Epithelial cell of prostate (primary cell): ENCODE measurements at regions not wholly inside any gene's neighbourhood (a gene's known extent, or its start where the extent isn't known, plus 50 kb on each side); places are given as distances from the start of the nearest gene placed in this dataset.
A peak's percentile ranks its signal among the peaks of the same experiment; 100 is the strongest.
"Not testable (repeated sequence)": the region's sequence is repeated elsewhere in the genome, so short reads cannot be mapped to it uniquely, and the experiment has no call there.

Source experiments
- DNase-seq: peaks from one replicate; pipeline ENCODE4 v3.0.0-alpha.2; 2011; ENCODE audit warnings: low read depth, low spot score
- H3K27ac ChIP-seq: fragments of 450-650 bp; 2 replicates; pipeline ENCODE4 v1.5.1; 2017; ENCODE audit warnings: mild to moderate bottlenecking

- DNase-seq: no peak
- H3K27ac ChIP-seq: no peak overlapping the region
Measured at GRCh38 chr13:103941506-103942140, 875.4 kb upstream of the SLC10A2 start.

GRCh38 chr13:103935117-103935516 is 868.9 kb upstream of the SLC10A2 start:
- H3K27ac ChIP-seq: no peak overlapping the region
- no peak for DNase-seq

GRCh38 chr13:103931885-103932284 is 865.7 kb upstream of the SLC10A2 start:
- no peak overlapping the region for H3K27ac ChIP-seq
- DNase-seq: no peak

GRCh38 chr13:103931331-103931845 is 865.2 kb upstream of the SLC10A2 start:
- DNase-seq: no peak

GRCh38 chr13:103926118-103926517 is 859.9 kb upstream of the SLC10A2 start:
- no peak for DNase-seq
- H3K27ac ChIP-seq: no peak overlapping the region

More at GRCh38 chr13:103931331-103931845, 865.2 kb upstream of the SLC10A2 start:
- H3K27ac ChIP-seq: no peak overlapping the region

GRCh38 chr13:103908911-103909310 is 842.7 kb upstream of the SLC10A2 start:
- no peak for DNase-seq
- no peak overlapping the region for H3K27ac ChIP-seq

GRCh38 chr13:103908274-103908673 is 842.1 kb upstream of the SLC10A2 start:
- H3K27ac ChIP-seq: no peak overlapping the region
- DNase-seq: no peak

GRCh38 chr13:103903790-103904189 is 837.6 kb upstream of the SLC10A2 start:
- DNase-seq: no peak

GRCh38 chr13:103898481-103898880 is 832.3 kb upstream of the SLC10A2 start:
- DNase-seq: no peak

More at GRCh38 chr13:103903790-103904189, 837.6 kb upstream of the SLC10A2 start:
- no peak overlapping the region for H3K27ac ChIP-seq

GRCh38 chr13:103895835-103896531 is 829.8 kb upstream of the SLC10A2 start:
- H3K27ac ChIP-seq: no peak overlapping the region
- no peak for DNase-seq

More at GRCh38 chr13:103898481-103898880, 832.3 kb upstream of the SLC10A2 start:
- H3K27ac ChIP-seq: no peak overlapping the region

- no peak for DNase-seq
- no peak overlapping the region for H3K27ac ChIP-seq
Measured at GRCh38 chr13:103894626-103895025, 828.4 kb upstream of the SLC10A2 start.

- DNase-seq: no peak
- H3K27ac ChIP-seq: no peak overlapping the region
Measured at GRCh38 chr13:103884101-103884723, 818.0 kb upstream of the SLC10A2 start.

- H3K27ac ChIP-seq: no peak overlapping the region
- DNase-seq: peak; percentile 5
Measured at GRCh38 chr13:103883698-103884097, 817.5 kb upstream of the SLC10A2 start.

GRCh38 chr13:103883164-103883563 is 816.9 kb upstream of the SLC10A2 start:
- DNase-seq: peak; percentile 88
- H3K27ac ChIP-seq: no peak overlapping the region

GRCh38 chr13:103880146-103880545 is 813.9 kb upstream of the SLC10A2 start:
- DNase-seq, H3K27ac ChIP-seq: not testable (repeated sequence)

GRCh38 chr13:103878891-103879605 is 812.8 kb upstream of the SLC10A2 start:
- H3K27ac ChIP-seq: no peak overlapping the region
- no peak for DNase-seq

- no peak overlapping the region for H3K27ac ChIP-seq
- DNase-seq: no peak
Measured at GRCh38 chr13:103876571-103876970, 810.4 kb upstream of the SLC10A2 start.

GRCh38 chr13:103873725-103874124 is 807.5 kb upstream of the SLC10A2 start:
- DNase-seq: no peak
- H3K27ac ChIP-seq: no peak overlapping the region

GRCh38 chr13:103866048-103866447 is 799.8 kb upstream of the SLC10A2 start:
- no peak for DNase-seq
- H3K27ac ChIP-seq: no peak overlapping the region

- no peak overlapping the region for H3K27ac ChIP-seq
- DNase-seq: no peak
Measured at GRCh38 chr13:103862525-103862924, 796.3 kb upstream of the SLC10A2 start.
